ENCODE measurements at regions not wholly inside any gene's neighbourhood (a gene's known extent, or its start where the extent isn't known, plus 50 kb on each side); places are given as distances from the start of the nearest gene placed in this dataset.
A peak's percentile ranks its signal among the peaks of the same experiment; 100 is the strongest.

DNA sequence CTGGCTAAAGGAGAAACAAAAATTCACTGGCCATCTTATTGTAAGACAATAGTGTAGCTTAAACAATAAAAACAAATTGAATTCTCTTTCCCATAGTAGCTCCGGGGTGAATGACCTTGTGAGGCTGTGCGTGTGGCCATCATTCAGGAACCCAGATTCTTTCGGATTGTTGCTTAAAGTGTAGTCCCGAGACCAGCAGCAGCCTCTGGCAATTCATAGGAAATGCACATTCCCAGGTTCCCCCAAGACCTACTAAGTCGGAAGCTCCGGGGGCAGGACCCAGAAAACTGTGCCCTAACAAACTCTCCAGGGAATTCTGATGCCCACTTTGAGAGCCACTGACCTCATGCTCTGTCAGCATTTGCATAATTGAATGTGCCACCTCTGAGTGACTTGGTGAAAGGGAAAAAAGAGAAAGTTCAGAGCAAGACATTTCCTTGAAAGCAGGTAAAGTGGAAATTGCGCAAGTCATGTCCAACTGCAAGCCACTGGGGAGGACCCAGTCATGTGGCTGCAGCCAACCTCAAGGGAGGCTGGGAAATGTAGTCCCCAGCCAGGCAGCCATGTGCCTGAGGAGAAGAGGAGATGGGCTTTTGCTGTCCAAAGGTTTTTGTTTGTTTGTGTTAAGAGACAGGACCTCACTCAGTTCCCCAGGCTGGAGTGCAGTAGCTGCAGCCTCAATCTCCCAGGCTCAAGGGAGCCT lies 50.7 kb upstream of the PNMA8B start:
- H3K4me3 ChIP-seq, result peak overlapping the region in 3 of 10 donors; percentile 5 to 32 (median 17)
- peaks cover 0 to 15% (median 0%) of the 10 kb centered on the region in 9 donors for H3K4me1 ChIP-seq
- DNase-seq (peak in 1 of 2 donors; percentile 28), ATAC-seq (peak in 5 of 8 donors; percentile 53 to 73 (median 61))
- intact Hi-C loops (cut with DNase I), result no loop called here
- H3K9me3 ChIP-seq, result peaks cover 0 to 24% (median 10%) of the 10 kb centered on the region in 11 donors
- no peak overlapping the region for H3K27ac ChIP-seq
- 50 to 61% methylated on average over 7 of the region's 7 CpGs for WGBS, 2 donors
- no peaks in the 10 kb centered on the region for H3K27me3 ChIP-seq
- TF ChIP-seq CTCF (IDR thresholded peaks at IDR 0.05), result no peak
- H3K36me3 ChIP-seq, result no peaks in the 10 kb centered on the region

DNA sequence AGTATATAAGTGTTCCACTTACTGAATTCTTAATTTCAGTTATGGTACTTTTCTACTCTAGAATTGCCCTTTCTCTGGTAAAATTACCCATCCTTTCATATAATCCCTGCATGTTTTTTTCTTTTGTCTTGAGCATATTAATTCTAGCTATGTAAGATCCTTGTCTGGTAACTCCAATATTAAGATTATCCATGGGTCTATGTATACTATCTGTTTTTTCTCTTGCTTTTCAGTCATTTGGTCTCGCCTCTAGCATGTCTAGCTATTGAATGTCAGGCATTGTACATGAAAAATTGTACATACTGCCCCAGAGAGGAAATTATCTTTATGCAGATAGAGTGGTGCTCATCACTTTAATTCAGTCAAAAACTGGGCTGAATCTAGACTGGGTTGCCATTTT lies 50.4 kb upstream of the CALM3 start:
- H3K4me3 ChIP-seq, result no peak overlapping the region

GRCh38 chr19:46551164-46551563 lies 50.0 kb upstream of the CALM3 start:
- intact Hi-C loops (cut with DNase I), result no loop called here
- Histone ChIP-seq H3K4me1 (peaks cover 0 to 14% (median 0%) of the 10 kb centered on the region in 9 donors), H3K9me3 (peaks cover 0 to 50% (median 10%) of the 10 kb centered on the region in 11 donors), H3K4me3 (no peak overlapping the region), H3K27ac (peak overlapping the region in 1 of 10 donors; percentile 57), H3K27me3 (no peaks in the 10 kb centered on the region), H3K36me3 (no peaks in the 10 kb centered on the region)
- no peak for TF ChIP-seq CTCF (IDR thresholded peaks at IDR 0.05)
- ATAC-seq, result peak in 4 of 8 donors; percentile 22 to 55 (median 44)
- no peak for DNase-seq

More for the DNA sequence above, 50.4 kb upstream of the CALM3 start:
- Histone ChIP-seq H3K9me3 (peaks cover 0 to 45% (median 10%) of the 10 kb centered on the region in 11 donors), H3K36me3 (no peaks in the 10 kb centered on the region), H3K27ac (peak overlapping the region in 1 of 10 donors; percentile 21), H3K4me1 (peaks cover 0 to 11% (median 0%) of the 10 kb centered on the region in 9 donors), H3K27me3 (no peaks in the 10 kb centered on the region)
- 81 to 86% methylated on average over 1 of the region's 1 CpG for WGBS, 2 donors
- intact Hi-C loops (cut with DNase I), result no loop called here
- no peak for TF ChIP-seq CTCF (IDR thresholded peaks at IDR 0.05)
- ATAC-seq, result no peak
- DNase-seq, result no peak

Measured in heart right ventricle (tissue), 16 donors.